Prostate gland (tissue), 2 donors: ENCODE measurements at regions not wholly inside any gene's neighbourhood (a gene's known extent, or its start where the extent isn't known, plus 50 kb on each side); places are given as distances from the start of the nearest gene placed in this dataset.

Experiments used
- DNase-seq: peaks from one replicate; pipeline ENCODE4 v3.0.0-alpha.2; 2019; ENCODE audit warnings: low spot score
- H3K27ac ChIP-seq, 2 donors: fragments of 200-600 bp; sonication (generic); 2 replicates each; pipeline ENCODE4 v1.5.1; 2017 to 2019
- H3K27me3 ChIP-seq: fragments of 200-600 bp; sonication (generic); replicated peaks from 2 replicates; pipeline ENCODE4 v1.5.1; 2019; ENCODE audit not compliant: insufficient read depth
- H3K36me3 ChIP-seq, 2 donors: fragments of 200-600 bp; sonication (generic); 1 replicate in 1 of 2; 2 replicates in 1 of 2; pipeline versions ENCODE4 v1.5.1 to v1.8.1; 2017 to 2019
- H3K4me1 ChIP-seq: fragments of 200-600 bp; sonication (generic); replicated peaks from 2 replicates; pipeline ENCODE4 v1.5.1; 2019
- H3K4me3 ChIP-seq, 2 donors: fragments of 200-600 bp; sonication (generic); 2 replicates each; pipeline ENCODE4 v1.5.1; 2017 to 2019
- H3K9me3 ChIP-seq: fragments of 200-600 bp; sonication (generic); 2 replicates; pipeline ENCODE4 v1.5.1; 2017
- POLR2A ChIP-seq: fragments of 450-650 bp; IDR thresholded peaks from one replicate; pipeline ENCODE4 v1.6.1; 2016; ENCODE audit warnings: antibody characterized with exemption, mild to moderate bottlenecking
- POLR2AphosphoS5 ChIP-seq: sonication (generic); formaldehyde crosslinking; IDR thresholded peaks from one replicate; pipeline ENCODE4 v1.6.1; 2017; ENCODE audit warnings: antibody characterized with exemption
- WGBS: methylation state at CpG from one replicate; pipeline ENCODE4 v1.1.5; 2018; 5-methylcytosine and 5-hydroxymethylcytosine counted together
- intact Hi-C: fragments of 100-400 bp; cut with DNase I; formaldehyde crosslinking; loops from one replicate; pipeline ENCODE4 v1.14.2; 2022
- TF ChIP-seq, protein P1 (sequence below), 4 experiments: fragments of 200-600 bp in 2 of 4; fragments of 450-650 bp in 2 of 4; sonication (generic) in 2 of 4; IDR thresholded peaks; 1 replicate in 3 of 4; 2 replicates in 1 of 4; pipeline ENCODE4 v1.5.1; 2016 to 2019; ENCODE audit warnings: antibody characterized with exemption in 4 of 4, mild to moderate bottlenecking in 2 of 4, moderate library complexity in 2 of 4

DNA sequence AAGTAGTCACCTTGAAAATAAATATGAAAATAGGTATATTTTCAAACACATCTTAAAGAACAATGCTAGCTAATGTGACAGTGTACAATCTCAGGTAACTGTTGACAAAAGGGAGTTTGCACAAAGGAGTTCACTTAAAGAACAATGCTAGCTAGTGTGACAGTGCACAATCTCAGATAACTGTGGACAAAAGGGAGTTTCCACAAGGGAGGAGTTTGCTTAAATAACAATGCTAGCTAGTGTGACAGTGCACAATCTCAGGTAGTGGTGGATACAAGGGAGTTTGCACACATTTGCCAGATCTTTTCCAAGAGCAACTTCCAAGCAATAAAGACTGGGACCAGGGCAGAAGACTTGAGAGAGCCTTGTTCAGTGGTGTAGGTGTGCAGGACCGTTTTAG, 442.9 kb upstream of the FTMT start:
- DNase-seq: no peak
- H3K4me3 ChIP-seq: no peak overlapping the region
- WGBS: 76% methylated on average over 1 of the region's 1 CpG
- intact Hi-C loops: no loop called here
- no peak for TF ChIP-seq POLR2A
- TF ChIP-seq, protein P1, sequence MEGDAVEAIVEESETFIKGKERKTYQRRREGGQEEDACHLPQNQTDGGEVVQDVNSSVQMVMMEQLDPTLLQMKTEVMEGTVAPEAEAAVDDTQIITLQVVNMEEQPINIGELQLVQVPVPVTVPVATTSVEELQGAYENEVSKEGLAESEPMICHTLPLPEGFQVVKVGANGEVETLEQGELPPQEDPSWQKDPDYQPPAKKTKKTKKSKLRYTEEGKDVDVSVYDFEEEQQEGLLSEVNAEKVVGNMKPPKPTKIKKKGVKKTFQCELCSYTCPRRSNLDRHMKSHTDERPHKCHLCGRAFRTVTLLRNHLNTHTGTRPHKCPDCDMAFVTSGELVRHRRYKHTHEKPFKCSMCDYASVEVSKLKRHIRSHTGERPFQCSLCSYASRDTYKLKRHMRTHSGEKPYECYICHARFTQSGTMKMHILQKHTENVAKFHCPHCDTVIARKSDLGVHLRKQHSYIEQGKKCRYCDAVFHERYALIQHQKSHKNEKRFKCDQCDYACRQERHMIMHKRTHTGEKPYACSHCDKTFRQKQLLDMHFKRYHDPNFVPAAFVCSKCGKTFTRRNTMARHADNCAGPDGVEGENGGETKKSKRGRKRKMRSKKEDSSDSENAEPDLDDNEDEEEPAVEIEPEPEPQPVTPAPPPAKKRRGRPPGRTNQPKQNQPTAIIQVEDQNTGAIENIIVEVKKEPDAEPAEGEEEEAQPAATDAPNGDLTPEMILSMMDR (IDR thresholded peaks at IDR 0.05): no peak
- no peak for TF ChIP-seq POLR2AphosphoS5
- no peaks in the 10 kb centered on the region for H3K9me3 ChIP-seq
- no peak overlapping the region for H3K27ac ChIP-seq
- no peaks in the 10 kb centered on the region for H3K27me3 ChIP-seq
- no peaks in the 10 kb centered on the region for H3K36me3 ChIP-seq
- H3K4me1 ChIP-seq: no peaks in the 10 kb centered on the region

DNA sequence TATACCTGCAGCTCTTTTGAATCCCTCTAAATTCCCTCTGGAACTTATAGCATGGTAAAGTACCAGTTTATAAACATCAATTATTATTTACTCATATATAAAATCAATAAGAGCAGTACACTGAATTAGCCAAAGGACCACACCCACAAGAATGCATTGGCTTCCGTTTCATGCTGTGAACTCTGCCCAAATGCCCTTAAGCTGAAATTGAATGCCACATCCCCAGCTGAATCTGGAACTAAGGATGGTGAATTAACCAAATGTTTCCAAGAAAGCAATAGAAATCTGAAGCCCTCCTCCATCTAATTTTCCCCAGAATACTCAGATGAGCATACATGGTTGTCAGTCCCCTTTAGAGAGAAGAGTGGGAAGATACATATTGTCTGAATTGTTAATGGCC, 436.4 kb upstream of the FTMT start:
- Histone ChIP-seq H3K36me3 (no peaks in the 10 kb centered on the region), H3K27me3 (no peaks in the 10 kb centered on the region), H3K4me3 (no peak overlapping the region), H3K27ac (no peak overlapping the region), H3K9me3 (no peaks in the 10 kb centered on the region), H3K4me1 (no peaks in the 10 kb centered on the region)
- 54% methylated on average over 1 of the region's 1 CpG for WGBS
- DNase-seq: no peak
- TF ChIP-seq POLR2AphosphoS5 (no peak), POLR2A (no peak)
- TF ChIP-seq, protein P1 (IDR thresholded peaks at IDR 0.05): no peak
- intact Hi-C loops: no loop called here

DNA sequence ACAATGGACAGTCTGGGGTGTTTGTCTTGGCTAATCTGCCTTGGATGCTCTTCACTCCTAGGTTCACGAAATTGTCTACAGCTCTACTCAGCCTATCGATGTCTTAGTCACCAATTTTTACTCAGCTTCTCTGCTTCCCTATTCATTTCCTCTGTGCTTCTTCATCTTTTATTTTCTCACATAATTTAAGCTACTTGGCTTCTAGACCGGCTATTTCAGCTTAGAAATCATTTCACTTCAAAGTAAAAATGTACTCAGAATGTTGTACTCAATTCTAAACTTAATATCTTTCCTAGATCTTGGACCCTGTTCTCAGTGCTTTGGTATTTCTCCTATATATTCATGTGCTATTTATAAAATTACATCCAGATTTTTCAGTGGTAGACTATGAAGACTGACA, 430.0 kb upstream of the FTMT start:
- DNase-seq: no peak
- WGBS: 70% methylated on average over 3 of the region's 3 CpGs
- TF ChIP-seq, protein P1 (IDR thresholded peaks at IDR 0.05): no peak
- TF ChIP-seq POLR2AphosphoS5: no peak
- Histone ChIP-seq H3K4me3 (no peak overlapping the region), H3K4me1 (no peaks in the 10 kb centered on the region), H3K27me3 (no peaks in the 10 kb centered on the region), H3K27ac (no peak overlapping the region), H3K9me3 (no peaks in the 10 kb centered on the region), H3K36me3 (no peaks in the 10 kb centered on the region)
- intact Hi-C loops: no loop called here

DNA sequence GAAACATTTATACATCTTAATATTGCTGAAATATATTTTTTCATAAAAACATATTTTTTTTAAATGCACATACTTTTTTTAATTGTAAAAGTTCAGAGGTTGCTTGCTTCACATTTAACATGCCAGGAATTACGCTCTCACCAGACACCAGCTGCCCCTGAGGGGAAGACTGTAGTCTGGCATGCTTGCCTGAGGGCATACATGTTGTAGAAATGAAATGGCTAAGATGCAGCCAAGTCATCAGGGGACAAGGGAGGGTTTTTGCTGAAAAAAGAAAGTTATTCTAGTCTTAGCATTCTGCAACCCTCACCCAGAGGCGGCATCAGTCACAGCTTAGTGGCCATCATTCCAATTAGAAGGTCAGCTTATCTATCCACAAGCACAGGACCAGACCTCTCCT, 426.7 kb upstream of the FTMT start:
- H3K9me3 ChIP-seq: no peaks in the 10 kb centered on the region
- no peaks in the 10 kb centered on the region for H3K27me3 ChIP-seq
- no peak overlapping the region for H3K4me3 ChIP-seq
- WGBS: 57% methylated on average over 2 of the region's 2 CpGs
- TF ChIP-seq, protein P1 (IDR thresholded peaks at IDR 0.05): no peak
- TF ChIP-seq POLR2AphosphoS5 (no peak), POLR2A (no peak)
- no peak overlapping the region for H3K27ac ChIP-seq
- H3K36me3 ChIP-seq: no peaks in the 10 kb centered on the region
- intact Hi-C loops: no loop called here
- no peaks in the 10 kb centered on the region for H3K4me1 ChIP-seq
- no peak for DNase-seq

DNA sequence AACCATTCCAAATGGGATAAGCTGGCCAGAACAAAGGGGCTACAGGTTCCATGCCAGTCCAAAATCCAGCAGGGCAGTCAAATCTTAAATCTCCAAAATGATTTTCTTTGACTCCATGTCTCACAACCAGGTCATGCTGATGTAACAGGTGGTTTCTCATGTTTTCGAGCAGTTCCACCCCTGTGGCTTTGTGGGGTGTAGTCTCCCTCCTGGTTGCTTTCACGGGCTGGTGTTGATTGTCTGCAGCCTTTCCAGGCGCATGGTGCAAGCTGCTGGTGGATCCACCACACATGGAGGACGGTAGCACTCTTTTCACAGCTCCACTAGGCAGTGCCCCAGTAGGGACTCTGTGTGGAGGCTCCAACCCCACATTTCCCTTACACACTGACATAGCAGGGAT, 425.5 kb upstream of the FTMT start:
- Histone ChIP-seq H3K27me3 (no peaks in the 10 kb centered on the region), H3K4me3 (no peak overlapping the region), H3K36me3 (no peaks in the 10 kb centered on the region), H3K27ac (no peak overlapping the region), H3K9me3 (no peaks in the 10 kb centered on the region), H3K4me1 (no peaks in the 10 kb centered on the region)
- WGBS: 89% methylated on average over 4 of the region's 4 CpGs
- TF ChIP-seq, protein P1 (IDR thresholded peaks at IDR 0.05): no peak
- no peak for TF ChIP-seq POLR2AphosphoS5
- no peak for TF ChIP-seq POLR2A
- intact Hi-C loops: no loop called here
- DNase-seq: no peak
